ENCODE measurements at regions not wholly inside any gene's neighbourhood (a gene's known extent, or its start where the extent isn't known, plus 50 kb on each side); places are given as distances from the start of the nearest gene placed in this dataset.

- H4K91ac ChIP-seq (replicated peaks; ENCODE audit: insufficient read length, low read length) = no peak overlapping the region
- H3K4me2 ChIP-seq (ENCODE audit: insufficient read depth in 1 of 2, low read depth in 2 of 2, low read length in 2 of 2) = no peak overlapping the region
- H2BK15ac ChIP-seq (ENCODE audit: low read length) = no peak overlapping the region
- no peak overlapping the region for H2BK20ac ChIP-seq (ENCODE audit: low read length)
- H4K5ac ChIP-seq (ENCODE audit: insufficient read length, low read depth, low read length) = no peak overlapping the region
- no peaks in the 10 kb centered on the region for H3K36me3 ChIP-seq (ENCODE audit: control insufficient read depth in 2 of 4, insufficient read depth in 4 of 4, low read length in 3 of 4)
- DNase-seq (ENCODE audit: low read depth in 1 of 2, low spot score in 2 of 2) = no peak
- no peak for FAIRE-seq
- no peak overlapping the region for H3K9ac ChIP-seq (replicated peaks in 1 of 4; ENCODE audit: extremely low read depth in 1 of 4, low read depth in 3 of 4, low read length in 3 of 4)
- WGBS, 2 experiments (ENCODE audit: extremely low coverage in 1 of 2, insufficient coverage in 1 of 2, insufficient read length in 1 of 2, insufficient replicate concordance in 2 of 2, low coverage in 1 of 2, low lambda C conversion rate in 2 of 2, missing lambda C conversion rate in 1 of 2) = 92% methylated on average over 2 of the region's 2 CpGs; no CpG with 5 or more reads in 1 of the 2 experiments
- H2BK120ac ChIP-seq (replicated peaks; ENCODE audit: low read depth, low read length) = no peak overlapping the region
- H3K27ac ChIP-seq (ENCODE audit: low read depth, low read length) = no peak overlapping the region
- POLR2A ChIA-PET (ENCODE audit: partially characterized antibody) = no interaction called here
- no peak overlapping the region for H2AFZ ChIP-seq (ENCODE audit: low read length)
- H4K8ac ChIP-seq (ENCODE audit: extremely low read depth, insufficient read depth, low read length) = no peak overlapping the region
- CTCF ChIA-PET (ENCODE audit: partially characterized antibody) = no interaction called here
- no peaks in the 10 kb centered on the region for H4K20me1 ChIP-seq (replicated peaks in 1 of 2; ENCODE audit: control insufficient read depth in 1 of 2, insufficient read depth in 2 of 2, low read length in 2 of 2)
- H3K23me2 ChIP-seq (ENCODE audit: low read depth, low read length) = no peaks in the 10 kb centered on the region
- H3K56ac ChIP-seq (replicated peaks; ENCODE audit: insufficient read length, low read depth, low read length) = no peak overlapping the region
- no peaks in the 10 kb centered on the region for H3K4me1 ChIP-seq (replicated peaks in 1 of 4; ENCODE audit: control insufficient read depth in 3 of 4, insufficient read depth in 4 of 4, low read length in 3 of 4)
- H3K23ac ChIP-seq (ENCODE audit: insufficient read length) = no peak overlapping the region
- H2BK5ac ChIP-seq (ENCODE audit: low read depth, low read length) = no peak overlapping the region
- no peaks in the 10 kb centered on the region for H3K79me1 ChIP-seq (ENCODE audit: low read depth, low read length)
- no peak overlapping the region for H3K14ac ChIP-seq (ENCODE audit: insufficient read length)
- H3K27me3 ChIP-seq (replicated peaks in 1 of 4; ENCODE audit: control insufficient read depth in 3 of 4, extremely low read depth in 1 of 4, insufficient read depth in 3 of 4, low read length in 3 of 4) = no peaks in the 10 kb centered on the region
- no peaks in the 10 kb centered on the region for H3K79me2 ChIP-seq (ENCODE audit: control insufficient read depth in 1 of 2, insufficient read depth in 2 of 2, low read length in 2 of 2)
- H3K18ac ChIP-seq (ENCODE audit: extremely low read depth, low read length) = no peak overlapping the region
- H2BK12ac ChIP-seq (ENCODE audit: low read depth, low read length) = no peak overlapping the region
- no peak overlapping the region for H3K4ac ChIP-seq (replicated peaks; ENCODE audit: insufficient read length, low read depth, low read length)
- H2AK5ac ChIP-seq (ENCODE audit: low read depth, low read length) = no peak overlapping the region
- no peak overlapping the region for H3K4me3 ChIP-seq (ENCODE audit: extremely low read depth in 1 of 4, insufficient read depth in 2 of 4, low read depth in 3 of 4, low read length in 4 of 4)
- no peaks in the 10 kb centered on the region; a peak in 1 of 4 replicates for H3K9me3 ChIP-seq (ENCODE audit: insufficient read depth in 2 of 2, low read depth in 1 of 2, low read length in 1 of 2)
- TF ChIP-seq NANOG (IDR thresholded peaks at IDR 0.05; ENCODE audit: insufficient read depth, low read depth, low read length, poor library complexity, severe bottlenecking) = no peak
- no peak for TF ChIP-seq EZH2 (IDR thresholded peaks at IDR 0.05; ENCODE audit: low read depth, low read length, severe bottlenecking)
- no peak for TF ChIP-seq GTF2F1 (IDR thresholded peaks at IDR 0.05; ENCODE audit: borderline replicate concordance, low read depth, low read length)
- TF ChIP-seq CEBPB (IDR thresholded peaks at IDR 0.05; ENCODE audit: low read depth, low read length) = no peak
Measured at GRCh38 chr4:60648774-60649173, 551.4 kb upstream of the ADGRL3 start.
